GM18907 (cell line): ENCODE measurements at regions not wholly inside any gene's neighbourhood (a gene's known extent, or its start where the extent isn't known, plus 50 kb on each side); places are given as distances from the start of the nearest gene placed in this dataset.

Source experiments
- ATAC-seq: cut with Tn5 transposase; IDR thresholded peaks from one replicate; pipeline ENCODE4 v1.9.1; 2021; ENCODE audit warnings: mild to moderate bottlenecking, moderate library complexity; ENCODE audit not compliant: unreplicated experiment

DNA sequence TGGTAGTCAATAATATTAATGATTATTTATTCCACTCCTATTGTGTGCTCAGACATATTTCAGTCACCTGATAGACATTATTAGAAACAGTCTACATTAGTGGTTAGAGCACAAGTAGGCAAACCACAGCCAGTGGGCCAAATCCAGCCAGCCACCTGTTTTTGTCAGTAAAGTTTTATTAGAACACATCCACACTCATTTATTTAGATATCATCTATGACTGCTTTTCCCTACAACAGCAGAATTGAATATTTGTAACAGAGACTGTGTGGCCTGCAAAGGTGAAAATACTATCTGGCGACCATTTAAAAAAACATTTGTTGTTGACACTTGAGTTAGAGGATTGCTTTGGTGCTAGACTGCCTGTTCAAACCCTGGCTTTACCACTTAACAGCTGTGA is 220.0 kb upstream of the ZFP64 start:
- ATAC-seq = no peak

DNA sequence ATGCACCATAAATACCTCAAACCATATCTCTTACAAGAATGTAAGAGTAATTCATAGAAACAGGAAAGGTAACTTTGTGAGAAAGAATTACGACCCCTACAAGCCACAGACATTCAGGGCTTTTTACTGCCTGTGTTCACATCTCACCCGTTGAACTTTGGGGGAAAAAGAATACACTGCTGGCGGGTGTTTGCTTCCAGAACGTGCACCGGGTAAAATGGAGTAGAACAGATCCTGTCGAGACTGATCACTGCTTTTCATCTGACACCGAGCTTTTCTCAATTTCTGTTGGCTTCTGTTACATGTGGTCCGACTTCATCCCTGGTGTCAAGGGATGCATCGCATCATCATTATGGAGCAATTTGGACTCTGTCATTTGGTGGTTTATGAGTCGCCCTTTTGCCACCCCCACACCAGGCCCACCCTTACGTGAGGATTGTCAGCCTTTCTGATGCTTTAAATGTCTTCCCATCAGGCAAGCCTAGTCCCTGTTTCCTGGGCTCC is 219.2 kb upstream of the ZFP64 start:
- ATAC-seq = no peak

DNA sequence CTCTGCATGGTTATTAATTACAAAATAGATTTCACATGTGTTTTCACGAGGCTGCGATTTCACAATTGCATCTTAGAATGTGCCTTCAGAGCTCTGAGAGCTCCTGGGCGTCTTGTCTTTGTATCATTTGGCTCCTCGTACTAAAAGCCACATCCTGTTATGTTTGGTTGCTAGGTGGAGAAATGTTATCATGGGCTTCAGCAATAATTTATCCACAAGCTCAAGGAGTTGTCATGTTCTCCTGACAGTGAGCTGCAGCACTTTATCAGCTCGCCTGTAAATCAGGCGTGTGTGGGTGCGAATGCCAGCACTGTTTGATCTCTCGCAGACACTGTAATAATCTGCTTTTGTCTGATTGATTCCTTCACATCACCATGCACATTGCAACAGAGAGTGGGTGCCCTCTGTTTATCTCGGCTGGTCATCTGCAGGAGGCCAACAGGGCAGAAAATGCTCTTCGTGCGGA is 218.6 kb upstream of the ZFP64 start:
- no peak for ATAC-seq

DNA sequence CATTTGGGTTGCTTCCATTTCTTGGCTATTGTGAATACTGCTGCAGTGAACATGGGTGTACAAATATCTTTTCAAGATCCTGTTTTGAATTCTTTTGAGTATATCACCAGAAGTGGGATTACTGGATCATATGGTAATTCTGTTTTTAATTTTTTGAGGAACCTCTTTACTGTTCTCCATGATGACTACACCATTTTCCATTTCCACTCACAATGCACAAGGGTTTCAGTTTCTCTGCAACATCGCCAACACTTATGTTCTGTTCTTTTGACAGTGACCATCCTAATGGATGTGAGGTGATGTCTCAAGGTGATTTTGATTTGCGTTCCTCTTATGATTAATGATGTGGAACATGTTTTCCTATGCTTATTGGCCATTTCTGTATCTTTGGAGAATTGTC is 214.4 kb upstream of the ZFP64 start:
- peak; percentile 2 for ATAC-seq

DNA sequence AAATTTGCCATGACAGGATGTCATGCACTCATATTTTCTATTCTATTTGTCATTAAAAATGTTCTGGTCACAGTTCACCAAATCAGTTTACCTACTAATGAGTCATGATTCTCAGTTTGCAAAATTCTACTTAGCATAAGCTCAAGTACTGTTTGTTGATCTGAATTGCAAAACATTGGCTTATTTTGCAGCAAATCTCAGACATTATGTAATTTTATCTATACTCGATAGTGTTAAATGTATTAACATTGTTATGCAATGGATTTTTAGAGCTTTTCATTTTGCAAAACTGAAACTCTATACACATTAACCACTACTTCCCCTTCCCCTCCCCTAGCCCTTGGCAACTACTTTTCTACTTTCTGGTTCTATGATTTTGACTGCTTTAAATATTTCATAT is 213.8 kb upstream of the ZFP64 start:
- peak; percentile 78 for ATAC-seq

DNA sequence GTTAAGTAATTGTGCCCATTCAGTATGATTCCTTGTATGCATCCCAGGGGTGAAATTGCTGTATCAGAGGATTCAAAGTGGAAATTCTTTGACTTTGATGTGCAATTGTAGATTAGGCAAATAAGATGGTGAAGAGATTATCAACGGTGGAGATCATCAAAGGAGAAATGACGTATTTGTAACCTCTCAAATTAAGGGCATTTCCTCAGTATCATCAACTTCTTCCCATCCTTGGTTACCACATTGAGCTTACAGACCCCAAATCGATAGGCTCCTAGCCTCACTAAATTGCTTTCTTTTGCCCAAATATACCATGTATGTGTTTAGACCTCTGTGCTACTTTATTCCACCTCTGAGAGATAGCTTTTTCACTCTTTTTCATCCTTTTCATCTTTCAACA is 213.1 kb upstream of the ZFP64 start:
- ATAC-seq = no peak

DNA sequence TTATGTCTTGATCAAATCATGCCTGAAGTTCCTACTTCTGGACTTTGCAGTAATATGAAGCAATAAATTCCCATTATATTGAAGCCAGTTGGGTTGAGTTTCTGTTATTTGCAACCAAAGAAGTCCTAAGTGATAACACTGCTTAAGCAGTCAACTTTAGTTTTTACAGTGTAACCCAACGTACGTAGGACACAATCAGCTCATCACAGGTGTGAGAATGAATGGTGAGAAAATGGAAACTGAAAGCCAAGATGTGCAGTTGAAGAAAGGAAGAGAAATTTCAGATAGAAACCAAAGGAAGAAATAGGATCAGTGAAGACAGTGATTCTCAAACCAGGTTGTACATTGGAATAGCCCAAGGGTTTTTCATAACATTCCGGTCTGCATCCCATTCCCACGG is 211.4 kb upstream of the ZFP64 start:
- ATAC-seq = peak; percentile 63

DNA sequence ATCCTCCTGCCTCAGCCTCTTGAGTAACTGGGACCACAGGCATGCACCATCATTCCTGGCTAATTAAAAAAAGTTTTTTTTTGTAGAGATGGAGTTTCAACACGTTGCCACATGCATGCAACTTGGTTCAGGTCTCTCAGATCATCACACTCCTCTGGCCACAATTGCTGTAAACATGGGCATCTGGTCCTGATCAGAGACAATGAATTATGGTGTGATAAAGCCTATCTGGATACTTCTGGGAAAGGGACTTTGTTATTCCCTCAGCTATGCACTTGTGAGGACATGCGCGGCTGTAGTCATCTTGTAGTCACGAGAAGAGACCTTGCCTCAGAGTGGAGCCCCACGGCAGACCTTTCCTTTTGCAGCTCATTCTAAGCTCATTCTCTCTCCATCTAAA is 210.9 kb upstream of the ZFP64 start:
- ATAC-seq = peak; percentile 11

DNA sequence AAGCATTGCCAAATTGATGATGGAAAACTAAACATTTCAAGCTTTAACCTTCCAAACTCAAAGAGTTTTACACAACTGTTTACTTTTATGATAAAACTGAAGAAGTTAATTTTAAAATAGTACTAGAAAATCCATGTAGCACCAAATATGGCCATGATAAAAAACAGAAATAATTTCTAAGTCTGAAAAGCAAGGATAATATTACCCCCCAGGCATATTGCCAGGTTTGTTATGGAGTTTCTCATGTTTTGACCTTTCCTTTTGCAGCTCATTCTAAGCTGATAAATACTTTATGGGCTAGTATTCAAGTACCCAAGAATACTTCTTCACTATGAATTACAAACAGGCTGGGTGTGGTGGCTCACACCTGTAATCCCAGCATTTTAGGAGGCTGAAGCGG is 209.9 kb upstream of the ZFP64 start:
- ATAC-seq = no peak

DNA sequence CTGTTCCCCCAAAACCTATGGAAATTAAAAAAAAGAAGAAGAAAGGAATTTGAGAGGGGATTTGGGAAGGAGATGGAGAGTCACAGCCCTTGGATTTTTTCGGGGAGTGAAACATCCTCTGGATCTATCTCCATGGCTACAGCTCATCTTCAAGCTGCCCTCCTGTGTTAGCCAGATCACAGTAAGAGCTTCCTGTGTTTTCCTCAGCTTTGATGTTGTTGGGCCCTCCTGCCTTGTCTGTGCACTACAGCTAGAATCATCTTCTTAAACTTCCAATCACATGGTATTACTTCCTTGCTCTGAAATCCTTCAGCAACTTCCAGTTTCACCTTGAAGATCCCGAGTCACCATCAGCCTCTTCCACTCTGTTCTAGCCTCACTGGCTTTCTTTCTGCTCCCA is 207.8 kb upstream of the ZFP64 start:
- ATAC-seq = no peak

DNA sequence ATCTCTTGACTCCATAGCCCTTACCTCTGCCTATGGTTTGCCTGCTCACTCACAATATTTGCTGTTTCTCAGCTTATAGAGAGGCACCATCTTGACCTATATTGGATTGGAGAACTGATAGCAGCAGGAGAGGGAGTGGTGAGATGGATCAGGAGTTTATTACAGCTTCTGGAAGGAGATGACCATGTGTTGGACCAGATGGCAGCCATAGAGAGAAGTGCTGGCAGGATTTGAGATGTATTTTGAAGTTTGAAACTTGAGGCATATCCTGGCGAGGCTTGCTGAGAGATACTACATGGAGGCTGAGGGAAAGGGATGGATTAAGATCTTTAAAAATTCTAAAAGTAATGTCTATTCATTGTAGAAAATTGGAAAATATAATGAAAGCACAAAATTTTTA is 198.0 kb upstream of the ZFP64 start:
- no peak for ATAC-seq

DNA sequence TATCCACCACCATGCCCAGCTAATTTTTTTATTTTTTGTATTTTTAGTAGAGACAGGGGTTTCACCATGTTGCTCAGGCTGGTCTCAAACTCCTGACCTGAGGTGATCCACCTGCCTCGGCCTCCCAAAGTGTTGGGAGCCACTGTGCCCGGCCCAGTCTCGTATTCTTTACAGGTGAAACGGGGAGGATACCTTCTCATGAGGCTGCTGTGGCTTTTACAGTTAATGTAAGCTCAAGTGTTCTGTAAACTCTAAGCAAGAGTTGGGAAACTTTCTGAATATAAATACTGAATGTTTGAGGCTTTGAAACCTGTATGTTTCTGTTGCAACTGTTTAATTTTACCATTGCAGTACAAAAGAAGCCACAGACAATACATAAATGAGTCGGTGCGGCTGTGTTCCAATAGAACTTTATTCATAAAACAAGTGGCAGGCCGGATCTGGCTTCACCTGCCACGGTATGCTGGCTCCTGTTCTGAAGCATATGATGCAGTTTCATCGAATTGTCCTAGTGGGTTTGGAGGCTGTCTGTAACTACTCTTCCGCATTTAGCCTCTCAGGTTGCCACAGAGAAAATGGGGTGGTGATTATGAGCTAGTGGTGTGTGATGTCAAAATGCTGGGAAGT is 192.5 kb upstream of the ZFP64 start:
- no peak for ATAC-seq

DNA sequence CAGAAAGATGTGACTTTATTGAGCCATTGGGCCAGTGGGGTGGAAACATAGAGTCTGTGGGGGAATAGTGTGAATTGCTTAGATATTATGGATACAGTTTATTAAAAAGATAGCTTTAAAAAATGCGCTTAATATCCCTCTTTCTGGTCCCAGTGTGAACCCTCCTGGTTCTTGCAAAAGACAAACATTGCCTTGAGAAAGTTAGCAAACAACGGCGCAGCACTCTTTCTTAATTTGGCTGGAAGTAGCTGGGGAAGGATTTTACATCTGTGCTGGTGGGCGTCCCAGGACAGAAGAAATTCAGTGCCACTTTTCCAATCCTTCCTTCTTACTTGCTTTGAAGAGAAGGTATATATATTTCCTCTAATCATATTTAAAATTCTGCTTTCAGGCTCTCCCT is 191.4 kb upstream of the ZFP64 start:
- ATAC-seq = no peak

DNA sequence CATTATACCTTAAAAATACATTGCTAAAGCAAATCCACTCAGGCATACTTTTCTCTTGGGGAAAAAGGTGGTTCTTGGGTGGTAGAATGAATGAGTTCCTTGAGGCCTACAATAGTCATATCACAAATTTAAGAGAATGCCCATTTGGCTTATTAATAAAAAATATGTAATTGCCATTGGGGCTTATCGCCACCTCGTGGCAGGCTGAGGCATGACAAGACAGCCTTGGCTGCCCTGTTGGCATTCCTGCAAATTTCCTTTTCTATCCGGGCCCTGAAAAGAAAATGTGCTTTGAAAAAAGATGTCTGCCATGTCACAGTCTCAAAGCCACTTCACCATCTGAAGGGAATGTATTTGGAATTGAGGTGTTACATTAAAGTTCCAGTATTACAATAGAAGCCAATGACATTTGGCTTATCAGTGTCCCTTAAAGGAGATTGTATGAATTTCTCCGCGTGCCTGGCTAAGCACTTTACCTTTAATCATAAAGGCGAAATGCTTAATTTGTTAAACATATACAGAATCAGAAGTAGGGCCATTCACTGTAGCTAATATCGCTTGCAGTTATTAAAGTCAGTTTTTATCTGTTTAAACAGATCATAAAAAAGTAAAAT is 188.3 kb upstream of the ZFP64 start:
- ATAC-seq = no peak

DNA sequence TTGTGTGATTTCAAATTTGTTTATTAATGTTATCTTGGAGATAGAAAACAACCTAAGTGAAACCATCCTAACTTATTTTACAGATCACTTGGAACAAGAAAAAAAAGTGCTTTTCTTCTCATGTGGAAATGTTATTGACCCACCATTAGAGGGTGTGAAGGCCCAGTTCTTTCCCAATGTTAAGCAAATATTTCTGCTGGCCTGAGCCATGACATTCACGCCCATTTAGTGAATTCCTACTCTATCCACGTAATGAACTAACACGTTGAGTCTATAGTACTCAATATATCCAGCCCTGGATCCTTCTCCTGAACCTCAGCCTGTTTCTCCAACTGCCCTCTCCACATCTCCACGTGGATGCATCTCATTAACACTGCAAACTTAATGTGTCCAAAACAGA is 180.6 kb upstream of the ZFP64 start:
- no peak for ATAC-seq

DNA sequence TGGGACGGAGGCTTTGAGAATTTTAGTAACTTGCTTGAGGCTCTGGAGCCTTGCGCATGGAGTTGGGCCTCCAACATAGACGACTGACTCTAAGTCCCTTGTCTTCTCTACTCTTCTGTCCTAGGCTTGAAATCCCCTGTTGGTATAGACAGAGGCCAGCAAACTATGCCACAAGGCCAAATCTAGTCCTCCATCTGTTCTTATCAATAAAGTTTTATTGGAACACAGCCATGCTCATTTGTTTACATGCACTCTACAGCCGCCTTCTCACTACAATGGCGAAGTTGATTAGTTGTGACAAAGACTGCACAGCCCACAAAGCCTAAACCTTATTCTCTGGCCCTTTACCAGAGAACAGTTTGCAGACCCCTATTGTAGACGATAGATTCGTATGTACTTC is 174.1 kb upstream of the ZFP64 start:
- ATAC-seq = no peak

DNA sequence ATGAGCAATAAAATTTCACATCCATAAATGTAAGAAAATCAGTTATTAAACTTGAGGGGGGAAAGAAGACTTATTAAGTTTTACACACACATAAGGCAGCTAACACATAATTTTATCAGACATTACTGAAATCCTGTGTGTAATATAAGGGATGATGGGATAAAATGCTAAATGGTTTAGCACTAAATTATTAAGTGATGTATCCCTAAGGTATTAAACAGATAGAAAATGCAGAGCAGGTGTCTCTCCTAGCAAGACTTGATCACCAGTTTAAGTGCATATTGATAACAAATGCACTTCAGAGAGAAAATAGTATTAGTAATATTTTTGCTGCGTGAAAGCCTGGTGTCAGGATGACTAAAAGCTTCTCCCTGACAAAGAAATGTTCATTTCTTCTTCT is 172.8 kb upstream of the ZFP64 start:
- ATAC-seq = no peak

DNA sequence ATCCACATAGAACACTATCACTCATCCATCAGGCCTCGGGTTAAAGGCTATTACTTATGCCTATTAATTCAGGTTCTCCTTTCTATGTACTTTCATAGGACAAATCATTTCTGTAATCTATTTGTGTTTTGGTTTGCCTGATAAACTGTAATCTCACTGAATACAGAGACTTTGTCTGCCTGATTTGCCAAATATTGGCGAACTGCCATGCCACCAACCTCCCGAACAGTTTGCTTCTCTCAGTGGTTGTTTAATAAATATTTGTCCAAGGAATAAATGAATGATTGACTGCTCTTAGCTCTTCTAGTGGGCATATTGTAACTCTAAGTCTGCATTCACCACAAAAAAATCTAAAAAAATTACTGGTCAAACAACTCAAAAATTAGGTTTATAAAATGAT is 170.1 kb upstream of the ZFP64 start:
- ATAC-seq = no peak

DNA sequence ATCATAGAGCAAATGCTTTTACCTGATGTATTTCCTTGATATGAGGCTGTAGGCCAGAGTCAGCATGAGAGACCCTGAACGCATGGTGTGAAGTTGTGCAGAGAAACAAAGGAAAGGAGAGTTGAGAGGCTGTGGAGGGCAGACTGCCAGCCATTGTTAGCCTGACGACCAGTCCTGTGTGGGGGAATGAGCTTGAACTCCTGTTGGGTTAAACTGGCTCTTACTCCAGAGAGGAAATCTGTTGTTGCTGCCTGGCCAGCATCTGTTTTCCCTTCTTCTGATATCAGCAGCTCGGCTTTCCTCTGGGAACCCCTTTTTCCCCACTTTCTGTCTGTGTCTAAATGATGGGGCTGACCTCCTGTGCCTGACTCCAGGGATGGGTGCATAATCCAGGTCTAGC is 158.2 kb upstream of the ZFP64 start:
- no peak for ATAC-seq

DNA sequence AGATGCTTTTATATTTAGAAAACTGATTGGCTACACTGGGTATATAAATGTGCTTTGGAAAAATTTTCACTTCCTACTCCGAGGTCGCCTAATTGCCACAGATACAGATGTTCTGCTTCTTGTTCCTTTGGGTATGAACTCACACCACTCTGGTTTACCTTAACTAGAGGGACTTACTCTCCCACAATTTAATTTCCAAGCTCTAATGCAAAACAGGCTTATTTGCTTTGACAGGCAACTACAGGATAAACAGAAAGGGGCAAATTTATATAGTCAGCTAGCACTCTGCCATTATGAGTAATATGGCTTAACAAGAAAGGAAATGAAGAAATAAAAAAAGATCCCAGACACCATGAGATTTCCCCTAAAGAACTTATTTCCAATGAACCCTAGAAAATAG is 156.9 kb upstream of the ZFP64 start:
- no peak for ATAC-seq

DNA sequence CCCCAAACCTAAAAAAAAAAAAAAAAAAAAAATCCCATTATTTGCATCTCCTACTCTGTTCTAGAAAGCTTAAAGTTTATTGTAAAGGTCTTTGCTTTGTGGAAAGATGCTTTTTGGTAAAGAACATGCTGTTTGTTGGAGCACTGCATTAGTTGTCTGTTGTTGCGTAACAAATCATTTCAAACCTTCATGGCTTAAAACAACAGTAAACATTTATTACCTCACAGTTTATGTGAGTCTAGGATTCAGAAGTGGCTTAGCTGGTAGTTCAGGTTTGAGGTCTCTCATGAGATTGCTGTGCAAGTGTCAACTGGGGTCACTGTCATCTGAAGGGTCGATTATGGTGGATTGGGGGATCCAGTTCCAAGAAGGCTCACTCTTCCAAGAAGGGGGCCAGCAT is 155.2 kb upstream of the ZFP64 start:
- no peak for ATAC-seq

DNA sequence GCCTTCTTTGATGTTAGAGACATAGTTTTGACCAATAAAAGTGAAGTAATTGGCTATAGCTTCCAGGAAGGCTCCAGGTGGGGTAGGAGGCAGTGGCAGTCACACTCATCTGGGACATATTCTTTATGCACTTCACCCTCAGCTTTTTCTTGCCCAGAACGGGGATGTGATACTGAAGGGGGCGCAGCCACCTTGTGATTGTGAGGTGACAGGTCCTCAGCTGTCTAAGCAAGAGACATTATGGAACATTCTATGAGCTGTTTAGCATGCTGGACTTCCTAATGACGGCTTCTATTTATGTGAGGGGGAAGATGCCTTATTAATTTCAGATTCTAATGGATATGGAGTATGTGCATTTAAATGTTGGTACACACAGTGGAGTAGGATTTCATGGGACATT is 151.3 kb upstream of the ZFP64 start:
- ATAC-seq = no peak
